C4-2B (cell line): ENCODE measurements at regions not wholly inside any gene's neighbourhood (a gene's known extent, or its start where the extent isn't known, plus 50 kb on each side); places are given as distances from the start of the nearest gene placed in this dataset.

Experiments
- CTCF ChIP-seq: fragments of 450-650 bp; conservative IDR thresholded peaks from 2 replicates; pipeline ENCODE4 v1.5.1; 2017; ENCODE audit warnings: mild to moderate bottlenecking
- ZFX ChIP-seq: fragments of 450-650 bp; IDR thresholded peaks from 2 replicates; pipeline ENCODE4 v1.6.1; 2017

GRCh38 chr5:165305596-165305995 is 1800.2 kb downstream of the MAT2B start:
- TF ChIP-seq CTCF (no peak), ZFX (no peak)
